ENCODE measurements at regions not wholly inside any gene's neighbourhood (a gene's known extent, or its start where the extent isn't known, plus 50 kb on each side); places are given as distances from the start of the nearest gene placed in this dataset.
A peak's percentile ranks its signal among the peaks of the same experiment; 100 is the strongest.

GRCh38 chr9:129391221-129391661, 213.2 kb upstream of the IER5L start:
- H4K5ac ChIP-seq (ENCODE audit: low read depth, low read length) = no peak overlapping the region
- intact Hi-C loops (cut with micrococcal nuclease) = no loop called here
- ChIA-PET POLR2A (ENCODE audit: unreplicated experiment) (no interaction called here), CTCF (no interaction called here)
- no peak overlapping the region for H3K18ac ChIP-seq (ENCODE audit: low read depth, low read length)
- no peak for DNase-seq
- in situ Hi-C loops (cut with MboI; ENCODE audit: low sequenced_read_pairs) = no loop called here
- WGBS, 2 experiments (ENCODE audit: extremely low coverage in 2 of 2, insufficient read length in 1 of 2) = 82% methylated on average over 7 of the region's 12 CpGs; no CpG with 5 or more reads in 1 of the 2 experiments
- no peak overlapping the region for H3K56ac ChIP-seq (ENCODE audit: extremely low read depth, insufficient read depth, low read length)
- dilution Hi-C loops (cut with HindIII; ENCODE audit: low sequenced_read_pairs, unreplicated experiment) = no loop called here
- H4K91ac ChIP-seq (ENCODE audit: insufficient read depth, low read depth, low read length) = no peak overlapping the region
- ATAC-seq (ENCODE audit: low read depth) = no peak
- no peak overlapping the region for H2BK5ac ChIP-seq (ENCODE audit: low read depth, low read length, poor library complexity, severe bottlenecking)
- no peak overlapping the region for H2AK5ac ChIP-seq (ENCODE audit: low read depth, low read length)
- no TSS peak for BruUV-seq (replicated peaks)
- H3K4ac ChIP-seq (ENCODE audit: low read depth, low read length) = no peak overlapping the region
- H2BK120ac ChIP-seq (ENCODE audit: low read depth, low read length) = no peak overlapping the region
- H3K27me3 ChIP-seq (ENCODE audit: control insufficient read depth, insufficient read depth, low read length) = peaks cover 6% of the 10 kb centered on the region
- H4K8ac ChIP-seq (ENCODE audit: low read depth in 2 of 2, low read length in 2 of 2) = no peak overlapping the region
- H2AFZ ChIP-seq (replicated peaks; ENCODE audit: low read length, poor library complexity) = peak overlapping the region; percentile 43
- peak overlapping the region; percentile 23 for H2AK9ac ChIP-seq (replicated peaks; ENCODE audit: low read depth, low read length, poor library complexity)
- no peaks in the 10 kb centered on the region for H3K9me3 ChIP-seq (ENCODE audit: control insufficient read depth, insufficient read depth, low read length)
- no peaks in the 10 kb centered on the region for H4K20me1 ChIP-seq (ENCODE audit: insufficient read depth, low read length)
- no peak overlapping the region for H3K27ac ChIP-seq (ENCODE audit: insufficient read depth, low read length)
- no peak overlapping the region for H3K4me3 ChIP-seq (ENCODE audit: insufficient read depth, low read depth, low read length)
- no peak overlapping the region for H3K4me2 ChIP-seq (ENCODE audit: low read depth, low read length)
- TF ChIP-seq RCOR1 (IDR thresholded peaks at IDR 0.05; ENCODE audit: insufficient replicate concordance, low read length) (no peak), CTCF (conservative IDR thresholded peaks at IDR 0.05; ENCODE audit: low read depth, low read length) (no peak), MAZ (IDR thresholded peaks at IDR 0.05; ENCODE audit: borderline replicate concordance, low read depth, low read length) (no peak)
- H3K79me1 ChIP-seq (ENCODE audit: low read depth in 1 of 2, low read length in 2 of 2) = no peaks in the 10 kb centered on the region
- no peak overlapping the region for H3K23ac ChIP-seq (ENCODE audit: low read depth, low read length)
- H3K36me3 ChIP-seq (ENCODE audit: control insufficient read depth, insufficient read depth, low read length) = no peaks in the 10 kb centered on the region
- no peaks in the 10 kb centered on the region for H3K4me1 ChIP-seq (ENCODE audit: control insufficient read depth, insufficient read depth, low read length)
- no peak overlapping the region for H2BK20ac ChIP-seq (ENCODE audit: low read depth, low read length)
- H3K9ac ChIP-seq (ENCODE audit: low read depth, low read length) = no peak overlapping the region
- H3K9me1 ChIP-seq (ENCODE audit: insufficient read depth, low read length) = no peaks in the 10 kb centered on the region
- no peak overlapping the region for H2BK15ac ChIP-seq (ENCODE audit: low read depth, low read length)
- no peak overlapping the region for H3K14ac ChIP-seq (replicated peaks; ENCODE audit: low read depth, low read length)
